Upper lobe of right lung (tissue), 1 donor: ENCODE measurements at regions not wholly inside any gene's neighbourhood (a gene's known extent, or its start where the extent isn't known, plus 50 kb on each side); places are given as distances from the start of the nearest gene placed in this dataset.

Source experiments
- ATAC-seq: fragments of 200-7000 bp; cut with Tn5 transposase; one replicate; pipeline ENCODE4 v1.9.1; 2020; ENCODE audit warnings: mild to moderate bottlenecking, moderate library complexity
- DNase-seq: peaks from one replicate; pipeline ENCODE4 v3.0.0-alpha.2; 2020
- H3K27ac ChIP-seq: fragments of 200-600 bp; one replicate; pipeline ENCODE4 v1.8.0; 2022
- H3K27me3 ChIP-seq: fragments of 200-600 bp; one replicate; pipeline ENCODE4 v1.8.0; 2022; ENCODE audit warnings: mild to moderate bottlenecking
- H3K36me3 ChIP-seq: fragments of 200-600 bp; one replicate; pipeline ENCODE4 v1.8.0; 2022
- H3K4me1 ChIP-seq: fragments of 200-600 bp; one replicate; pipeline ENCODE4 v1.8.0; 2022
- H3K4me3 ChIP-seq: fragments of 200-600 bp; one replicate; pipeline ENCODE4 v1.8.0; 2022; ENCODE audit warnings: mild to moderate bottlenecking
- H3K9me3 ChIP-seq: fragments of 200-600 bp; one replicate; pipeline ENCODE4 v1.8.0; 2022
- CTCF ChIP-seq: fragments of 200-600 bp; IDR thresholded peaks from one replicate; pipeline ENCODE4 v1.8.0; 2022; ENCODE audit warnings: antibody characterized with exemption
- intact Hi-C: fragments of 100-400 bp; cut with DNase I; formaldehyde crosslinking; loops from one replicate; pipeline ENCODE4 v1.11.0; 2022
- donor health status: DM: no; HTN: yes; CAD: no; lungs with severe emphysema.

- no peak for ATAC-seq
- H3K9me3 ChIP-seq = no peaks in the 10 kb centered on the region
- H3K36me3 ChIP-seq = no peaks in the 10 kb centered on the region
- no peak for TF ChIP-seq CTCF
- H3K4me3 ChIP-seq = no peak overlapping the region
- intact Hi-C loops = no loop called here
- no peak for DNase-seq
- no peak overlapping the region for H3K27ac ChIP-seq
- no peaks in the 10 kb centered on the region for H3K27me3 ChIP-seq
- H3K4me1 ChIP-seq = no peaks in the 10 kb centered on the region
These were observed 497.4 kb upstream of the EPHA7 start for GRCh38 chr6:93916716-93917115.

GRCh38 chr6:93915961-93916360, 496.6 kb upstream of the EPHA7 start:
- no peaks in the 10 kb centered on the region for H3K36me3 ChIP-seq
- no peak overlapping the region for H3K4me3 ChIP-seq
- no peak for ATAC-seq
- no peak overlapping the region for H3K27ac ChIP-seq
- no peak for DNase-seq
- TF ChIP-seq CTCF = no peak
- no peaks in the 10 kb centered on the region for H3K4me1 ChIP-seq
- H3K27me3 ChIP-seq = no peaks in the 10 kb centered on the region
- intact Hi-C loops = no loop called here
- no peaks in the 10 kb centered on the region for H3K9me3 ChIP-seq

- no peaks in the 10 kb centered on the region for H3K4me1 ChIP-seq
- intact Hi-C loops = no loop called here
- H3K27ac ChIP-seq = no peak overlapping the region
- ATAC-seq (no peak), DNase-seq (no peak)
- no peaks in the 10 kb centered on the region for H3K36me3 ChIP-seq
- no peak for TF ChIP-seq CTCF
- no peaks in the 10 kb centered on the region for H3K27me3 ChIP-seq
- H3K4me3 ChIP-seq = no peak overlapping the region
- H3K9me3 ChIP-seq = no peaks in the 10 kb centered on the region
These were observed 483.2 kb upstream of the EPHA7 start for GRCh38 chr6:93902517-93902916.

- Histone ChIP-seq H3K36me3 (no peaks in the 10 kb centered on the region), H3K4me3 (no peak overlapping the region), H3K27me3 (no peaks in the 10 kb centered on the region), H3K9me3 (no peaks in the 10 kb centered on the region), H3K27ac (no peak overlapping the region), H3K4me1 (no peaks in the 10 kb centered on the region)
- ATAC-seq (no peak), DNase-seq (no peak)
- intact Hi-C loops = no loop called here
- no peak for TF ChIP-seq CTCF
These were observed 480.8 kb upstream of the EPHA7 start for GRCh38 chr6:93900142-93900541.

- Histone ChIP-seq H3K4me3 (no peak overlapping the region), H3K27me3 (no peaks in the 10 kb centered on the region), H3K27ac (no peak overlapping the region), H3K36me3 (no peaks in the 10 kb centered on the region), H3K9me3 (no peaks in the 10 kb centered on the region), H3K4me1 (no peaks in the 10 kb centered on the region)
- intact Hi-C loops = no loop called here
- DNase-seq = no peak
- ATAC-seq = no peak
- TF ChIP-seq CTCF = no peak
These were observed 476.7 kb upstream of the EPHA7 start for GRCh38 chr6:93896081-93896480.

- H3K4me3 ChIP-seq = no peak overlapping the region
- H3K4me1 ChIP-seq = no peaks in the 10 kb centered on the region
- H3K27ac ChIP-seq = no peak overlapping the region
- H3K27me3 ChIP-seq = no peaks in the 10 kb centered on the region
- no peaks in the 10 kb centered on the region for H3K9me3 ChIP-seq
- no peak for ATAC-seq
- no peaks in the 10 kb centered on the region for H3K36me3 ChIP-seq
- DNase-seq = no peak
- intact Hi-C loops = no loop called here
- no peak for TF ChIP-seq CTCF
These were observed 475.2 kb upstream of the EPHA7 start for GRCh38 chr6:93894521-93894920.
